MG63 (cell line): ENCODE measurements at regions not wholly inside any gene's neighbourhood (a gene's known extent, or its start where the extent isn't known, plus 50 kb on each side); places are given as distances from the start of the nearest gene placed in this dataset.
A peak's percentile ranks its signal among the peaks of the same experiment; 100 is the strongest.
"Not testable (repeated sequence)": the region's sequence is repeated elsewhere in the genome, so short reads cannot be mapped to it uniquely, and the experiment has no call there.

Experiments
- DNase-seq: peaks from one replicate; pipeline ENCODE4 v3.0.0-alpha.2; 2020
- H3K27me3 ChIP-seq: fragments of 250-450 bp; sonication (Bioruptor Pico); 2 replicates; pipeline ENCODE4 v1.5.1; 2020; ENCODE audit warnings: mild to moderate bottlenecking, moderate library complexity
- H3K36me3 ChIP-seq: fragments of 250-450 bp; sonication (Bioruptor Pico); 2 replicates; pipeline ENCODE4 v1.5.1; 2020; ENCODE audit warnings: mild to moderate bottlenecking, moderate library complexity
- H3K4me3 ChIP-seq: fragments of 250-450 bp; sonication (Bioruptor Pico); 2 replicates; pipeline ENCODE4 v1.5.1; 2020; ENCODE audit warnings: mild to moderate bottlenecking, moderate library complexity
- H3K9me3 ChIP-seq: fragments of 250-450 bp; sonication (Bioruptor Pico); 2 replicates; pipeline ENCODE4 v1.5.1; 2020; ENCODE audit warnings: mild to moderate bottlenecking, moderate library complexity

- H3K27me3 ChIP-seq, result no peaks in the 10 kb centered on the region
- H3K4me3 ChIP-seq, result no peak overlapping the region
- H3K9me3 ChIP-seq, result no peaks in the 10 kb centered on the region
- no peaks in the 10 kb centered on the region for H3K36me3 ChIP-seq
- no peak for DNase-seq
Measured at GRCh38 chr1:191695865-191696264, 462.4 kb upstream of the RGS18 start.

GRCh38 chr1:191696354-191696753 lies 461.9 kb upstream of the RGS18 start:
- Histone ChIP-seq H3K36me3 (no peaks in the 10 kb centered on the region), H3K4me3 (no peak overlapping the region), H3K9me3 (no peaks in the 10 kb centered on the region), H3K27me3 (no peaks in the 10 kb centered on the region)
- DNase-seq, result no peak

GRCh38 chr1:191697556-191697955 lies 460.7 kb upstream of the RGS18 start:
- Histone ChIP-seq H3K9me3 (no peaks in the 10 kb centered on the region), H3K36me3 (no peaks in the 10 kb centered on the region), H3K27me3 (no peaks in the 10 kb centered on the region), H3K4me3 (no peak overlapping the region)
- DNase-seq, result no peak

- Histone ChIP-seq H3K27me3 (no peaks in the 10 kb centered on the region), H3K4me3 (no peak overlapping the region), H3K9me3 (no peaks in the 10 kb centered on the region), H3K36me3 (no peaks in the 10 kb centered on the region)
- DNase-seq, result no peak
Measured at GRCh38 chr1:191698246-191698645, 460.0 kb upstream of the RGS18 start.

GRCh38 chr1:191699343-191699742 lies 458.9 kb upstream of the RGS18 start:
- H3K9me3 ChIP-seq, result no peaks in the 10 kb centered on the region
- H3K4me3 ChIP-seq, result no peak overlapping the region
- H3K27me3 ChIP-seq, result no peaks in the 10 kb centered on the region
- DNase-seq, result no peak
- H3K36me3 ChIP-seq, result no peaks in the 10 kb centered on the region

- Histone ChIP-seq H3K4me3 (no peak overlapping the region), H3K27me3 (no peaks in the 10 kb centered on the region), H3K36me3 (no peaks in the 10 kb centered on the region), H3K9me3 (no peaks in the 10 kb centered on the region)
- DNase-seq, result no peak
Measured at GRCh38 chr1:191700922-191701321, 457.3 kb upstream of the RGS18 start.

GRCh38 chr1:191702124-191702523 lies 456.1 kb upstream of the RGS18 start:
- no peaks in the 10 kb centered on the region for H3K36me3 ChIP-seq
- no peaks in the 10 kb centered on the region for H3K9me3 ChIP-seq
- no peaks in the 10 kb centered on the region for H3K27me3 ChIP-seq
- no peak overlapping the region for H3K4me3 ChIP-seq
- DNase-seq, result no peak

GRCh38 chr1:191707288-191707687 lies 451.0 kb upstream of the RGS18 start:
- Histone ChIP-seq H3K36me3 (no peaks in the 10 kb centered on the region), H3K27me3 (no peaks in the 10 kb centered on the region), H3K4me3 (no peak overlapping the region), H3K9me3 (no peaks in the 10 kb centered on the region)
- no peak for DNase-seq

GRCh38 chr1:191709215-191709614 lies 449.0 kb upstream of the RGS18 start:
- Histone ChIP-seq H3K9me3 (no peaks in the 10 kb centered on the region), H3K4me3 (no peak overlapping the region), H3K36me3 (no peaks in the 10 kb centered on the region), H3K27me3 (no peaks in the 10 kb centered on the region)
- DNase-seq, result peak; percentile 23

- Histone ChIP-seq H3K9me3 (no peaks in the 10 kb centered on the region), H3K27me3 (no peaks in the 10 kb centered on the region), H3K36me3 (no peaks in the 10 kb centered on the region), H3K4me3 (no peak overlapping the region)
- no peak for DNase-seq
Measured at GRCh38 chr1:191711961-191712360, 446.3 kb upstream of the RGS18 start.

GRCh38 chr1:191714845-191715244 lies 443.4 kb upstream of the RGS18 start:
- Histone ChIP-seq H3K27me3 (no peaks in the 10 kb centered on the region), H3K9me3 (no peaks in the 10 kb centered on the region), H3K4me3 (no peak overlapping the region), H3K36me3 (no peaks in the 10 kb centered on the region)
- DNase-seq, result no peak

GRCh38 chr1:191729742-191730141 lies 428.5 kb upstream of the RGS18 start:
- H3K9me3 ChIP-seq, result no peaks in the 10 kb centered on the region
- no peak for DNase-seq
- no peak overlapping the region for H3K4me3 ChIP-seq
- no peaks in the 10 kb centered on the region for H3K27me3 ChIP-seq
- no peaks in the 10 kb centered on the region for H3K36me3 ChIP-seq

- not testable (repeated sequence) for H3K27me3 ChIP-seq, DNase-seq, H3K9me3 ChIP-seq, H3K36me3 ChIP-seq, H3K4me3 ChIP-seq
Measured at GRCh38 chr1:191731608-191732302, 426.5 kb upstream of the RGS18 start.

GRCh38 chr1:191734321-191734720 lies 423.9 kb upstream of the RGS18 start:
- H3K9me3 ChIP-seq, result no peaks in the 10 kb centered on the region
- H3K36me3 ChIP-seq, result no peaks in the 10 kb centered on the region
- H3K4me3 ChIP-seq, result no peak overlapping the region
- no peak for DNase-seq
- no peaks in the 10 kb centered on the region for H3K27me3 ChIP-seq

- no peaks in the 10 kb centered on the region for H3K36me3 ChIP-seq
- H3K9me3 ChIP-seq, result no peaks in the 10 kb centered on the region
- H3K27me3 ChIP-seq, result no peaks in the 10 kb centered on the region
- H3K4me3 ChIP-seq, result no peak overlapping the region
- no peak for DNase-seq
Measured at GRCh38 chr1:191739544-191739943, 418.7 kb upstream of the RGS18 start.

GRCh38 chr1:191752342-191752741 lies 405.9 kb upstream of the RGS18 start:
- Histone ChIP-seq H3K9me3 (no peaks in the 10 kb centered on the region), H3K36me3 (no peaks in the 10 kb centered on the region), H3K4me3 (no peak overlapping the region), H3K27me3 (no peaks in the 10 kb centered on the region)
- no peak for DNase-seq

GRCh38 chr1:191760016-191760415 lies 398.2 kb upstream of the RGS18 start:
- DNase-seq, result no peak
- no peaks in the 10 kb centered on the region for H3K9me3 ChIP-seq
- no peaks in the 10 kb centered on the region for H3K36me3 ChIP-seq
- H3K4me3 ChIP-seq, result no peak overlapping the region
- no peaks in the 10 kb centered on the region for H3K27me3 ChIP-seq

GRCh38 chr1:191788551-191788950 lies 369.7 kb upstream of the RGS18 start:
- H3K36me3 ChIP-seq, result no peaks in the 10 kb centered on the region
- no peak for DNase-seq
- no peaks in the 10 kb centered on the region for H3K27me3 ChIP-seq
- H3K4me3 ChIP-seq, result no peak overlapping the region
- no peaks in the 10 kb centered on the region for H3K9me3 ChIP-seq

- no peaks in the 10 kb centered on the region for H3K27me3 ChIP-seq
Measured at GRCh38 chr1:191798178-191798577, 360.1 kb upstream of the RGS18 start.

More at GRCh38 chr1:191798178-191798577, 360.1 kb upstream of the RGS18 start:
- Histone ChIP-seq H3K9me3 (no peaks in the 10 kb centered on the region), H3K4me3 (no peak overlapping the region), H3K36me3 (no peaks in the 10 kb centered on the region)
- no peak for DNase-seq
